Fibroblast of pulmonary artery (primary cell): ENCODE measurements at regions not wholly inside any gene's neighbourhood (a gene's known extent, or its start where the extent isn't known, plus 50 kb on each side); places are given as distances from the start of the nearest gene placed in this dataset.

ENCODE experiments used
- DNase-seq: peaks from one replicate; pipeline ENCODE4 v3.0.0-alpha.2; 2010; ENCODE audit warnings: low read depth
- H3K4me3 ChIP-seq: replicated peaks from 2 replicates; pipeline ENCODE4 v1.5.1; 2011; ENCODE audit warnings: low read depth, mild to moderate bottlenecking, control low read depth, low read length, moderate library complexity
- CTCF ChIP-seq: IDR thresholded peaks from 2 replicates; pipeline ENCODE4 v1.5.1; 2011; ENCODE audit warnings: mild to moderate bottlenecking, control low read depth, low read length, inconsistent platforms; ENCODE audit errors: missing control alignments

GRCh38 chr5:144794922-144795321 lies 624.2 kb downstream of the KCTD16 start:
- TF ChIP-seq CTCF, result no peak
- no peak overlapping the region for H3K4me3 ChIP-seq
- DNase-seq, result peak; percentile 0

GRCh38 chr5:144788556-144788955 lies 617.9 kb downstream of the KCTD16 start:
- H3K4me3 ChIP-seq, result no peak overlapping the region
- TF ChIP-seq CTCF, result no peak
- DNase-seq, result no peak

- H3K4me3 ChIP-seq, result no peak overlapping the region
- DNase-seq, result no peak
- TF ChIP-seq CTCF, result no peak
These were observed 617.4 kb downstream of the KCTD16 start for GRCh38 chr5:144788046-144788445.

- no peak overlapping the region for H3K4me3 ChIP-seq
- no peak for DNase-seq
- no peak for TF ChIP-seq CTCF
These were observed 608.7 kb downstream of the KCTD16 start for GRCh38 chr5:144779368-144779767.

GRCh38 chr5:144778561-144778960 lies 607.9 kb downstream of the KCTD16 start:
- H3K4me3 ChIP-seq, result no peak overlapping the region
- TF ChIP-seq CTCF, result no peak
- no peak for DNase-seq

GRCh38 chr5:144774197-144774596 lies 603.5 kb downstream of the KCTD16 start:
- DNase-seq, result no peak
- no peak for TF ChIP-seq CTCF

GRCh38 chr5:144773628-144774027 lies 603.0 kb downstream of the KCTD16 start:
- no peak overlapping the region for H3K4me3 ChIP-seq
- TF ChIP-seq CTCF, result no peak
- no peak for DNase-seq

More at GRCh38 chr5:144774197-144774596, 603.5 kb downstream of the KCTD16 start:
- H3K4me3 ChIP-seq, result no peak overlapping the region
